Amniotic epithelial cell (primary cell): ENCODE measurements at regions not wholly inside any gene's neighbourhood (a gene's known extent, or its start where the extent isn't known, plus 50 kb on each side); places are given as distances from the start of the nearest gene placed in this dataset.
"Not testable (repeated sequence)": the region's sequence is repeated elsewhere in the genome, so short reads cannot be mapped to it uniquely, and the experiment has no call there.

Experiments
- DNase-seq: peaks from one replicate; pipeline ENCODE4 v3.0.0-alpha.2; 2010; ENCODE audit warnings: low read depth

GRCh38 chr19:28444362-28444761, 768.6 kb downstream of the UQCRFS1 start:
- no peak for DNase-seq

GRCh38 chr19:28443361-28443760, 769.6 kb downstream of the UQCRFS1 start:
- DNase-seq: no peak

GRCh38 chr19:28437390-28438346, 775.3 kb downstream of the UQCRFS1 start:
- DNase-seq: no peak

- DNase-seq: no peak
These were observed 776.6 kb downstream of the UQCRFS1 start for GRCh38 chr19:28436320-28436719.

GRCh38 chr19:28435551-28436271, 777.2 kb downstream of the UQCRFS1 start:
- no peak for DNase-seq

- DNase-seq: not testable (repeated sequence)
These were observed 778.2 kb downstream of the UQCRFS1 start for GRCh38 chr19:28434794-28435193.

- not testable (repeated sequence) for DNase-seq
These were observed 778.6 kb downstream of the UQCRFS1 start for GRCh38 chr19:28434365-28434764.

- DNase-seq: not testable (repeated sequence)
These were observed 779.8 kb downstream of the UQCRFS1 start for GRCh38 chr19:28433166-28433565.

GRCh38 chr19:28430214-28430613, 782.7 kb downstream of the UQCRFS1 start:
- no peak for DNase-seq

- DNase-seq: no peak
These were observed 783.6 kb downstream of the UQCRFS1 start for GRCh38 chr19:28429356-28429755.

GRCh38 chr19:28428663-28429348, 784.1 kb downstream of the UQCRFS1 start:
- DNase-seq: no peak

- no peak for DNase-seq
These were observed 785.4 kb downstream of the UQCRFS1 start for GRCh38 chr19:28427376-28428083.

- peak; percentile 30 for DNase-seq
These were observed 786.2 kb downstream of the UQCRFS1 start for GRCh38 chr19:28426730-28427225.

- no peak for DNase-seq
These were observed 786.7 kb downstream of the UQCRFS1 start for GRCh38 chr19:28426110-28426729.

- peak; percentile 59 for DNase-seq
These were observed 787.7 kb downstream of the UQCRFS1 start for GRCh38 chr19:28425046-28425931.

GRCh38 chr19:28424662-28425045, 788.3 kb downstream of the UQCRFS1 start:
- no peak for DNase-seq

GRCh38 chr19:28424077-28424476, 788.9 kb downstream of the UQCRFS1 start:
- DNase-seq: no peak

GRCh38 chr19:28422791-28423650, 789.9 kb downstream of the UQCRFS1 start:
- DNase-seq: no peak

GRCh38 chr19:28422046-28422445, 790.9 kb downstream of the UQCRFS1 start:
- no peak for DNase-seq
